ENCODE measurements at regions not wholly inside any gene's neighbourhood (a gene's known extent, or its start where the extent isn't known, plus 50 kb on each side); places are given as distances from the start of the nearest gene placed in this dataset.

- intact Hi-C loops (cut with micrococcal nuclease): no loop called here
These were observed 98.4 kb upstream of the NCKAP5 start for GRCh38 chr2:133666621-133667020.

DNA sequence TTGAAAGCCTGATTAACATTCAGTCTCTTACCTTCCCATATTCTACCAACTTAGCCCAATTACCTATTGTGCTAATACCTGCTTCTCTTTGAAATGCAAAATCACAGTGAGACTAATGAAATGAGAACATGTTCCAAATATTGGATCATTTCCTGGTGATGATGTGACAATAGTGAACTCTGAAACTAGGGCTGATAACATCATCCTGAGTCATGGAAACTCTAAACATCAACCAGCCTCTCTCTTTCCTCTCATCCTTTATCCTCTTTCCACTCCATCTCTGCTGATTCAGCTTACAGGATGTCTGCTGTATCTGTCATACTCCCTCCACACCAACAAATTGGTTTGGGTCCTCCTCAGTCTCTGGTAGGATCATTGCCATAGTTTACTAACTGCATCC, 98.8 kb upstream of the NCKAP5 start:
- intact Hi-C loops (cut with micrococcal nuclease): no loop called here

DNA sequence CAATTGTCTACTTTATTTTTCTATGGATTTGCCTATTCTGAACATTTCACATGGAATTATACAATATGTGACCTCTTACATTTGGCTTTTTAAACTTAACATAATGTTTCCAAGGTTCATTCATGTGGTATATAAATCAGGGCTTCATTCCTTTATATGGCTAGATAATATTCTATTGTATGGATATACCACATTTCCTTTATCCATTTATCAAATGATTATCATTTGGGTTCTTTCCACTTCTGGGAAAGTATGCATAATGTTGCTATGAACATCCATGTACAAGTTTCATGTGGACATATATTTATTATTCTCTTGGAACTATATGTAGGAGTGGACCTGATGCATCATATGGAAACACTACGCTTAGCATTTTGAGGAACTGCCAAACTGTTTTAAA, 99.7 kb upstream of the NCKAP5 start:
- intact Hi-C loops (cut with micrococcal nuclease): no loop called here

- intact Hi-C loops (cut with micrococcal nuclease): no loop called here
These were observed 100.3 kb upstream of the NCKAP5 start for GRCh38 chr2:133668547-133668946.

DNA sequence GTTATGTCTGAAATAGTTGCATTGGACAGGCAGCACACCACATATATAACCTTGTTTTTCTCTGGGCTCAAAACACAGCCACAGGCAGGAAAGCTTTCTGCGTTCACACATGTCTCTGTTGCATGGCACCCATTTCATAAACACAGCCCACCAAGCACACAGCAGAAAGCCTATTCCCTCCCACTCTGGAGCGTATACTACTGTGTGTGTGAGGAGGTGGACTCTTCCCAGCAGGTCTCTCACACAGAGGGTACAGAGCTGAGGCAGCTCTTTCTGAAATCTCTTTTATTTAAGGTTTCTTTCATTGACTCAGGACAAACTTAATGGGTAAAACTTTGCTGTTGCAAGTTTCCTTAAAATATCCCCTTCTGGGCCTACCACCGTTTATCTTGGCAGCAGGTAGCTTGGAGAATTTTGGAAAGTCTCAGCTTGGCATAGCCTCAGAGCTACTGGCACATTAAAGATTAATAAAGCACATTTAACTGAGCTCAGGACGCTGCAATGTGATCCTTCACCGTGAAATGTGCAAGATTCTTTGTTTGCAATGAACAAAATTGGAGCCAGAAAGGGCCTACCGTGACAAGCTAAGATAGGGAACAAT, 105.1 kb upstream of the NCKAP5 start:
- intact Hi-C loops (cut with micrococcal nuclease): no loop called here

- intact Hi-C loops (cut with micrococcal nuclease): no loop called here
These were observed 105.8 kb upstream of the NCKAP5 start for GRCh38 chr2:133674066-133674432.

- intact Hi-C loops (cut with micrococcal nuclease): no loop called here
These were observed 106.4 kb upstream of the NCKAP5 start for GRCh38 chr2:133674433-133675331.

DNA sequence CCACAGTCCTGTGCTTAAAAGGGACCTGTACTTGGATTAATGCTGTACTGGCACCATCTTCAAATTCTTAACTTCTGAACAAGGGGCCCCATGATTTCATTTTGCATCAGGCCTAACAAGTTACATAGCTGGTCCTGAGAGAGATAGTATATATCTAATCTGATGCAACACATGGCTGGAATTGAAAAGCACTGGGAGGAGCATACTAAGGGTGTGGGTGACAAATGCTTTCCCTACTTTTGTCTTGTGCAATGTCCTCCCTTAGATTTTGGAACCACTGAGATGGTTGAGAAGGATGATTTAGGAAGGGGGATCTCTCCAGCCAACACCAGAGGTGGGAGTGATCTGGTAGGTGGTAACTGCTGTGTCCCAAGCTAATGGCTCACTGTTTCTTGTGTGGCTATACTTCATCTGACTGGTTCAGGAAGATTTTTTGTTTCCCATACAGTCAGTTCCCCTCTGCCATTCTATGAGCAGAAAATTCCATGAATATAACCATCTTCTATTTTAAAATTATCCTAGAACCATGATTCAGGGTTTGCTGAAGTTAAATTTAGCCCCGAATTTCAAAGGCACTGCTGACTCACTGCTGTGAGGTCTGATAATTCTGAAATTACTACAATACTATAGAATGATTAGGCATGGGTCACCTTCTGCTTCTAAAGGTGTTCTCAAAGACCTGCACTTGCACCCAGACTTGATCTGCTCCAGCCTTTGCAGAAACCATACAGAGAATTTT, 108.3 kb upstream of the NCKAP5 start:
- intact Hi-C loops (cut with micrococcal nuclease): no loop called here

DNA sequence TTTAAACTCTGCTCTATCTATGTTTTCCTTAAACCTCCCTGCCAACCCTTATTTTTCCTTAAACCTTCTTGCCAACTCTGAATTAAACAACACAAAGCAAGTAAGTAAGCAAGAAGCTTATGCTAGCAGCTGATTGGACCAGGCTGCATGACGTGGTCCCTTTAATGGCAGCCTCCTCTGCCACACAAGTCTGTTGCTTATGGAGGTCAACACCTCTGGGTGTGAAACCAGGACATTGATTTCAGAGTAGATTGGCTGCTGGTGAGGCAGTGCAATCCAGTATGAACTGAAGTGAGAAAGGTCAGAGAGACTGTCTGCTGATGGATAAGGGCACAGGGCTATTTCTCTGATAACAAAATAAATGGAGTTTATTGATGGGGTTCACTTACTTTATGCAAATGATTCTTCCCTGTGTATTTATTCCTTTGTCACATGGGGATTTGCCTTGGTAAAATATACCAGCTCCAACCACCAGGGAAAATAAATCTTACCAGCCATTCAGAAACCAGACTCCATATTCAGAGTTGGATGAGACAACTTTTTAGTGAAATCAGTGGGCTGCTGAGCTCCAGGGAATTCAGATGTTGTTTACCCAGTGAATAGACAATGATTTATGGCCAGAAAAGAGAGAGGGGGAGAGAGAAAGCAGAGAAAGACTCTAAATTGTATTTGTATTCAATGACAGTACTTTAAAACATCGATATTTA, 112.2 kb upstream of the NCKAP5 start:
- intact Hi-C loops (cut with micrococcal nuclease): no loop called here

- intact Hi-C loops (cut with micrococcal nuclease): no loop called here
These were observed 114.1 kb upstream of the NCKAP5 start for GRCh38 chr2:133682347-133682746.

DNA sequence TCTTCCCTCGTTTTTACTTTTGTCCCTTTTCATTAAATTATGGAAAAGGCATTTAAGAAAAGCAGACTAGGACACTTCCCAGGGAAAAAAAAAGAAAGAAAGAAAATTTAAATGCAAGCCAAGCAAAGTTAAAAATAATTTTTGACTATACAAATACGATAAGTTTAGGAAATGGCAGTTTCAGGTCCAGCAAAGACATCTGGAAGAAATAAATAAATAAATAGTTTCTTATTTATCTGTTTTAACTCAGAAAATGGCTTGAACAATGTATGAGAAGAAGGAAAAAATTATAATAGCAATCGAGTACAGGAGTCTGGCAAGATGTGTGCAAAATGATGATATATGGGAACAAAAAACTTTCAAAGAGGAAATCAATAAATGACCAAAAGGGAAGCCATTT, 114.6 kb upstream of the NCKAP5 start:
- intact Hi-C loops (cut with micrococcal nuclease): no loop called here

DNA sequence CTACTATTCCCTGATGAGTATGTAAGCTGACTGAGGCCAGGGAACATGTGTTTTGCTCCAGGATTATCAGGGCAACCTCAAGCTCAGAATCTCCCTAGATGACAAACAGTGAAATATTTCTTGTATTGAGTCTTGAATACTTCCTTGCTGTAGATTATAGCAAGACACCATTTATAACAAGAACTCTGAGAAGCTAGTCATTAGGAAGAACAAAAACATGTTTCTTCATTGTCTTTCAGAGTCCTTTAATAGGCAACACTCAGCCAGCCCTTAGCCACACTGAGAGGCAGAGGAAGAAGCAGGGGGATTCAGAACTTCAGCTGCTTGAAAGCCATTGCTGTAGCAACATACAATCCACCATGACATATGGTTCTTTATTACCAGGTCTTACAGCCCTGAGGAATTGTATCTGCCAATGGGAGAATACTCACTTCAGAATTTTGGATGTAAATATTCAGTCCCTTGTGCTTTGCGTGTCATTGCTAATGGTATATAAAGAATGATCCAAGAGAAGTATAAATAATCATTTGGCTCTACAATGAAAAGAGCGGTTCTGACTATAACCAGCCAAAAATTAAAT, 117.5 kb upstream of the NCKAP5 start:
- intact Hi-C loops (cut with micrococcal nuclease): no loop called here

DNA sequence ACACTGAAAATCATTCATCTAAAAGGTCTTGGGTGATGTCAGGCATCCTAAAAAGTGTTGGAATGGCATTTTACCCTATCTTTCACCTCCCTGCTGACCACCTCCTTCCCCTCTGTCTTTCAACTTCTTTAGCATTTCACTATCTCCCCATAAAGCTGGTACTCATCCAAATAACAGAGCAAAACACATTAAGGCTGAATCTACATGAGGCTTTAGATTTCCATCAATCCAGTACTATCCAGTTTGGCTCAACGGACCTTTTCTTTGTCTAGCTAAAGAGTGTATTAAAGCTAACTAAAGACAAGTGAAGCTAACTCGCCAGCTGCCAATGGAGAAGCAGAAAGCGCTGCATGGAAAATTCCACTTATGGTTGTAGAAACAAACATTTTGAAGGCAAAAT, 122.5 kb upstream of the NCKAP5 start:
- intact Hi-C loops (cut with micrococcal nuclease): no loop called here

DNA sequence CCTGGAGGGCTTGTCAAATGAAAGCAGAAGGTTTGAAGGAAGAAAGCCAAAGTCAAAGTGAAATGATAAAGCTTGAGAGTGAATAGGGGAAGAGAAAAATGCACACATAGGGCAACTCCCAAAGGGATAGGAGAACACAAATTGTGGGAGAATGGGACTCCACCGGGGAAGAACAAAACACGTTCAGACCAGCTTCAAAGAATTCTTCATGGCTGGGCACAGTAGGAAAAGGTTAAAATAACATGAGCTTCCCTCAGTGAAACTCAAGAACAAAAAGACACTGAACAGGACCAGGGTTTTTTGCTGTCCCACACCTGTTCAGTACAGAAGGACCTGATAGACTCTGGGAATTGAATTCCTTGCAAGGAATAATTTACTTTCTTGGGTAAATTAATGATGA, 123.1 kb upstream of the NCKAP5 start:
- intact Hi-C loops (cut with micrococcal nuclease): no loop called here

- intact Hi-C loops (cut with micrococcal nuclease): no loop called here
These were observed 137.0 kb upstream of the NCKAP5 start for GRCh38 chr2:133705287-133705686.

DNA sequence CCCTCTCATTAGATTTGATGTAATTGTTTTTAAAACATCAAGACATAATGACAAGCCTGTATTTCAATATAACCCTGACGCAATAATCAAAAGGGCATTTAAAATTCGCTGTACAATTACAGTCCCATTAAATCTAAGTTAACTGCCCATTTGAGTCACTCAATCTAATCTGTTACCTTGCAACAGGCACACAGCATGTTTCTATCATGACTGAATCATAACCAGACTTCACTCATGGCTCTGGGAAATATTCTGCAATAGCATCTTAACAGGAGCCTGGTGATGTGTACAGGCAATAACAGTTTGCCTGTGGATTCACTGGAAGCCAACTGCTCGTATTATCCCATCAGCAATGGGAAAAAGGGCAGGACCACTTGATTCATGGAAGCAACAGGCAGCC, 142.3 kb upstream of the NCKAP5 start:
- intact Hi-C loops (cut with micrococcal nuclease): no loop called here

DNA sequence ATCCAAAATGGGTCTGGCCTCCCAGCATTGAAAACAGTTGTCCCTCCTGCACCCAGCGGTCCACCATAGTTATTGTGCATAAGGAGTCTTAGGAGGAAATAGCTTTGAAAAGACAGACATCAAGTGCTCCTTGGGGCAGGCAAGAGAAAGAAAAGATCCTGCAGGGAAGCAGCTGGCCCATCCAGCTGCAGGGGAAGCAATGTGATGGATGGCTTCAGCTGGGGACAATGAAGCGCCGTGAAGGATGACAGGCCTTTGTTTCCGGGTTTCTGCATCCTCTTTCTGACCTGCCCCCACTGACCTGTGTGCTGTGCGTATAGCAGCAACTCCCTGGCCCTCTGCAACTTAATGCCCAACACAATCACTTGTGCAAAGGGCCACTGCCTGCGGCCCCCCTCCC, 142.9 kb upstream of the NCKAP5 start:
- intact Hi-C loops (cut with micrococcal nuclease): no loop called here

DNA sequence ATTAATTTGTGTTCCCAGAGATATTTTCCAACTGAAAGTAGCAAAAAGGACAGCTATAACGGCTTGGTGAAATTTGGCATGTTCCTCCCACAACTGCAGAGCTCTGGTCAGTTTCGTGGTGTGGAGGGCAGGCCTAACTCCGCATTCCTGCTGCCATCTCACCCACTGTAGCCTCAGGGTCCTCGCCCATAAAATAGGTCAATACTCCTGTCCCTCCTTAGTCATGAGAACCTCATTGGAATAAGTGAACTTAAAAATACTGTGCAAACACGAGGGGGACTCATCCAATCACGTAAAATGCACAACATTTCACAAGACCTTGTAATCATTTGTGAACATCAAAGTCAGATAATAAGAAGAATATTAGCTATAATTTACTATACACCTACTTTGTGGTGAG, 143.5 kb upstream of the NCKAP5 start:
- intact Hi-C loops (cut with micrococcal nuclease): no loop called here

- intact Hi-C loops (cut with micrococcal nuclease): no loop called here
These were observed 144.1 kb upstream of the NCKAP5 start for GRCh38 chr2:133712369-133712768.

GRCh38 chr2:133713049-133713580, 144.9 kb upstream of the NCKAP5 start:
- intact Hi-C loops (cut with micrococcal nuclease): no loop called here

GRCh38 chr2:133716166-133716565, 147.9 kb upstream of the NCKAP5 start:
- intact Hi-C loops (cut with micrococcal nuclease): no loop called here
